ENCODE measurements at regions not wholly inside any gene's neighbourhood (a gene's known extent, or its start where the extent isn't known, plus 50 kb on each side); places are given as distances from the start of the nearest gene placed in this dataset.

GRCh38 chr3:102887431-102887830 lies 452.6 kb downstream of the ZPLD1 start:
- TF ChIP-seq, protein P1, sequence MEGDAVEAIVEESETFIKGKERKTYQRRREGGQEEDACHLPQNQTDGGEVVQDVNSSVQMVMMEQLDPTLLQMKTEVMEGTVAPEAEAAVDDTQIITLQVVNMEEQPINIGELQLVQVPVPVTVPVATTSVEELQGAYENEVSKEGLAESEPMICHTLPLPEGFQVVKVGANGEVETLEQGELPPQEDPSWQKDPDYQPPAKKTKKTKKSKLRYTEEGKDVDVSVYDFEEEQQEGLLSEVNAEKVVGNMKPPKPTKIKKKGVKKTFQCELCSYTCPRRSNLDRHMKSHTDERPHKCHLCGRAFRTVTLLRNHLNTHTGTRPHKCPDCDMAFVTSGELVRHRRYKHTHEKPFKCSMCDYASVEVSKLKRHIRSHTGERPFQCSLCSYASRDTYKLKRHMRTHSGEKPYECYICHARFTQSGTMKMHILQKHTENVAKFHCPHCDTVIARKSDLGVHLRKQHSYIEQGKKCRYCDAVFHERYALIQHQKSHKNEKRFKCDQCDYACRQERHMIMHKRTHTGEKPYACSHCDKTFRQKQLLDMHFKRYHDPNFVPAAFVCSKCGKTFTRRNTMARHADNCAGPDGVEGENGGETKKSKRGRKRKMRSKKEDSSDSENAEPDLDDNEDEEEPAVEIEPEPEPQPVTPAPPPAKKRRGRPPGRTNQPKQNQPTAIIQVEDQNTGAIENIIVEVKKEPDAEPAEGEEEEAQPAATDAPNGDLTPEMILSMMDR (IDR thresholded peaks at IDR 0.05), result no peak
- TF ChIP-seq POLR2AphosphoS5 (IDR thresholded peaks at IDR 0.05; ENCODE audit: low read depth, low read length), result no peak
- TF ChIP-seq SIN3A (IDR thresholded peaks at IDR 0.05; ENCODE audit: borderline replicate concordance, insufficient read depth, low read depth, low read length), result no peak
- no peak for TF ChIP-seq TCF7L2 (IDR thresholded peaks at IDR 0.05; ENCODE audit: low read depth, low read length)
- TF ChIP-seq REST (IDR thresholded peaks at IDR 0.05; ENCODE audit: insufficient read depth in 1 of 2, low read depth in 2 of 2, low read length in 1 of 2), result no peak
- Histone ChIP-seq H3K36me3 (ENCODE audit: control insufficient read depth, insufficient read depth, low read length) (no peaks in the 10 kb centered on the region), H3K4me3 (ENCODE audit: low read depth in 2 of 2, low read length in 2 of 2) (no peak overlapping the region), H3K9me3 (ENCODE audit: control insufficient read depth, insufficient read depth, low read depth, low read length) (peaks cover 17% of the 10 kb centered on the region; the same call in 1 of the 2 replicates), H3K27me3 (ENCODE audit: control insufficient read depth, insufficient read depth, low read length) (no peaks in the 10 kb centered on the region), H3K27ac (ENCODE audit: low read length) (no peak overlapping the region), H3K4me1 (ENCODE audit: control insufficient read depth, insufficient read depth, low read length) (no peaks in the 10 kb centered on the region)
- intact Hi-C loops (cut with micrococcal nuclease; ENCODE audit: unreplicated experiment) (no loop called here), in situ Hi-C loops (cut with HindIII; ENCODE audit: low pct_unique_long_range_greater_than_20kb, low sequenced_read_pairs) (no loop called here)
- DNase-seq (ENCODE audit: low read depth, low spot score) (no peak), ATAC-seq (no peak)
- POLR2A ChIA-PET, result no interaction called here
- CTCF ChIA-PET, result no interaction called here
- BruUV-seq (replicated peaks), result no TSS peak

- CTCF ChIA-PET, result no interaction called here
- POLR2A ChIA-PET, result no interaction called here
These were observed 462.2 kb downstream of the ZPLD1 start for GRCh38 chr3:102896851-102897621.

More at GRCh38 chr3:102896851-102897621, 462.2 kb downstream of the ZPLD1 start:
- H3K9me3 ChIP-seq (ENCODE audit: control insufficient read depth, insufficient read depth, low read depth, low read length), result no peaks in the 10 kb centered on the region; the same call in 1 of the 2 replicates
- no peaks in the 10 kb centered on the region for H3K27me3 ChIP-seq (ENCODE audit: control insufficient read depth, insufficient read depth, low read length)
- no peak overlapping the region for H3K27ac ChIP-seq (ENCODE audit: low read length)
- H3K36me3 ChIP-seq (ENCODE audit: control insufficient read depth, insufficient read depth, low read length), result no peaks in the 10 kb centered on the region; the same call in 1 of the 2 replicates
- no peaks in the 10 kb centered on the region for H3K4me1 ChIP-seq (ENCODE audit: control insufficient read depth, insufficient read depth, low read length)
- TF ChIP-seq, protein P1 (IDR thresholded peaks at IDR 0.05), result no peak
- TF ChIP-seq TCF7L2 (IDR thresholded peaks at IDR 0.05; ENCODE audit: low read depth, low read length), result no peak
- in situ Hi-C loops (cut with HindIII; ENCODE audit: low pct_unique_long_range_greater_than_20kb, low sequenced_read_pairs) (no loop called here), intact Hi-C loops (cut with micrococcal nuclease; ENCODE audit: unreplicated experiment) (no loop called here)
- BruUV-seq (replicated peaks), result no TSS peak
- DNase-seq (ENCODE audit: low read depth, low spot score), result no peak
- no peak overlapping the region for H3K4me3 ChIP-seq (ENCODE audit: low read depth in 2 of 2, low read length in 2 of 2)
- no peak for ATAC-seq
